Hepatocyte (in vitro differentiated cells): ENCODE measurements at regions not wholly inside any gene's neighbourhood (a gene's known extent, or its start where the extent isn't known, plus 50 kb on each side); places are given as distances from the start of the nearest gene placed in this dataset.

Experiments used
- DNase-seq: peaks from one replicate; pipeline ENCODE4 v3.0.0-alpha.2; 2016; ENCODE audit warnings: low spot score
- H2AFZ ChIP-seq: fragments of 200-600 bp; sonication (generic); 2 replicates; pipeline ENCODE4 v1.6.0; 2016; ENCODE audit warnings: antibody characterized with exemption, mild to moderate bottlenecking
- H3K27ac ChIP-seq: fragments of 200-600 bp; sonication (generic); 2 replicates; pipeline ENCODE4 v1.5.1; 2016; ENCODE audit warnings: mild to moderate bottlenecking
- H3K27me3 ChIP-seq: fragments of 200-600 bp; sonication (generic); 2 replicates; pipeline ENCODE4 v1.6.1; 2016
- H3K36me3 ChIP-seq: fragments of 200-600 bp; sonication (generic); replicated peaks from 2 replicates; pipeline ENCODE4 v1.5.1; 2016; ENCODE audit warnings: low read depth; ENCODE audit not compliant: insufficient read depth
- H3K4me1 ChIP-seq: fragments of 200-600 bp; sonication (generic); 2 replicates; pipeline ENCODE4 v1.5.1; 2016; ENCODE audit warnings: mild to moderate bottlenecking, moderate library complexity; ENCODE audit not compliant: insufficient read depth
- H3K4me2 ChIP-seq: fragments of 200-600 bp; sonication (generic); 2 replicates; pipeline ENCODE4 v1.6.0; 2016
- H3K4me3 ChIP-seq: fragments of 200-600 bp; sonication (generic); 2 replicates; pipeline ENCODE4 v1.5.1; 2016; ENCODE audit warnings: mild to moderate bottlenecking
- H3K79me2 ChIP-seq: fragments of 200-600 bp; sonication (generic); 2 replicates; pipeline ENCODE4 v1.6.0; 2017; ENCODE audit warnings: mild to moderate bottlenecking
- H3K9me2 ChIP-seq: fragments of 200-600 bp; sonication (generic); replicated peaks from 2 replicates; pipeline ENCODE4 v1.6.0; 2017; ENCODE audit warnings: mild to moderate bottlenecking; ENCODE audit not compliant: insufficient read depth
- H3K9me3 ChIP-seq: fragments of 200-600 bp; sonication (generic); 2 replicates; pipeline ENCODE4 v1.5.1; 2016; ENCODE audit warnings: low read depth, mild to moderate bottlenecking
- H4K20me1 ChIP-seq: fragments of 200-600 bp; sonication (generic); 2 replicates; pipeline ENCODE4 v1.6.0; 2016; ENCODE audit warnings: mild to moderate bottlenecking; ENCODE audit not compliant: insufficient read depth, poor library complexity, severe bottlenecking
- CTCF ChIP-seq: fragments of 200-600 bp; sonication (generic); IDR thresholded peaks from 2 replicates; pipeline ENCODE4 v1.5.1; 2016; ENCODE audit warnings: antibody characterized with exemption, mild to moderate bottlenecking; ENCODE audit not compliant: poor library complexity
- EZH2 ChIP-seq: fragments of 200-600 bp; sonication (generic); IDR thresholded peaks from 2 replicates; pipeline ENCODE4 v1.6.1; 2016; ENCODE audit warnings: antibody characterized with exemption, mild to moderate bottlenecking, borderline replicate concordance
- EZH2phosphoT487 ChIP-seq: fragments of 200-600 bp; sonication (generic); IDR thresholded peaks from one replicate; pipeline ENCODE4 v1.6.1; 2018; ENCODE audit warnings: antibody characterized with exemption, mild to moderate bottlenecking, low read depth, moderate library complexity; ENCODE audit not compliant: unreplicated experiment, severe bottlenecking
- WGBS: methylation state at CpG from one replicate; pipeline ENCODE4 v1.1.6; 2016; ENCODE audit warnings: low lambda C conversion rate; ENCODE audit errors: missing lambda C conversion rate; 5-methylcytosine and 5-hydroxymethylcytosine counted together

GRCh38 chr5:74356009-74356695 is 284.4 kb downstream of the ENC1 start:
- no peak overlapping the region for H2AFZ ChIP-seq
- DNase-seq = no peak
- no peaks in the 10 kb centered on the region for H3K27me3 ChIP-seq
- no peak overlapping the region for H3K4me2 ChIP-seq
- no peaks in the 10 kb centered on the region for H3K9me3 ChIP-seq
- H3K79me2 ChIP-seq = no peaks in the 10 kb centered on the region
- H3K4me3 ChIP-seq = no peak overlapping the region
- H3K9me2 ChIP-seq = no peaks in the 10 kb centered on the region
- H3K4me1 ChIP-seq = no peaks in the 10 kb centered on the region
- H3K36me3 ChIP-seq = no peaks in the 10 kb centered on the region
- H3K27ac ChIP-seq = no peak overlapping the region
- TF ChIP-seq EZH2phosphoT487 (no peak), CTCF (no peak), EZH2 (no peak)
- no peaks in the 10 kb centered on the region for H4K20me1 ChIP-seq
- WGBS = 68% methylated on average over 7 of the region's 7 CpGs

DNA sequence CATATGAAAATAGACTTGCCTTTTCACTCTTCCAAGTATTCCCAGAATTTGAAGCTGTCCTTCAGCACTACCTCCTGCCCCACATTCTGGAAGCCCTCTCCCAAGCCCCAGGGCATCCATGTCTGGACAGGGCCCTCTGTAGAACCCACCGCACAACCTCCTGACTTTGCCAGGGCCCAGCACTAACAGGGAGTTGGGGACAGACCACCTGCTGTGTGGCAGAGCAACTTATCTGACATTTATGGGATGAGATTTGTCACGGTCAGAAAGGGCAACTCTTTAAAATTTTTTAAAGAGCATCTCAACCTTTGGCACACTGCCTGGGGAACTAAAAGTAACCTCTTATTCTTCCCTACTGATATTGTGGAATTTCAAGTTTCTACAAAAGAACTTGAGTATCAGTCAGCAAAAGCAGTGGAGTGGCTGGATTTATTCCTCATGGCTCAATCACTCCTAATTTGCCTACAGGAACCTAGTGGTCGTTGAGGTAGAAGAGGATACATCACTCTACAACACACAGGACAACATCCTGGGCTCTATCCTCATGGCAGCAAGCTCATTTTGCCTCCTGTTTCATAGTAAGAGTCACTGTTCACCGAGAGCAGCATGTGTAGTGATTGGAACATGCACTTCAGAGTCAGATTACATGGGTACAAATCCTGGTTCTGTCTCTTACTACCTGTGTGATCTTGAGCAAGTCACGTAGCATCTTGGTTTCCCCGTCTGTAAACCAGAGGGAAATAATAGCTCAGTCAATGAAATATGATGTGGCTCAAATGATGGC is 285.3 kb downstream of the ENC1 start:
- no peaks in the 10 kb centered on the region for H3K36me3 ChIP-seq
- H3K79me2 ChIP-seq = no peaks in the 10 kb centered on the region
- 74% methylated on average over 6 of the region's 6 CpGs for WGBS
- no peak overlapping the region for H2AFZ ChIP-seq
- H3K4me2 ChIP-seq = no peak overlapping the region
- no peaks in the 10 kb centered on the region for H4K20me1 ChIP-seq
- no peak overlapping the region for H3K4me3 ChIP-seq
- no peaks in the 10 kb centered on the region for H3K9me2 ChIP-seq
- H3K9me3 ChIP-seq = no peaks in the 10 kb centered on the region
- no peaks in the 10 kb centered on the region for H3K4me1 ChIP-seq
- no peak for DNase-seq
- no peaks in the 10 kb centered on the region for H3K27me3 ChIP-seq
- no peak for TF ChIP-seq EZH2phosphoT487
- TF ChIP-seq EZH2 = no peak
- no peak for TF ChIP-seq CTCF
- H3K27ac ChIP-seq = no peak overlapping the region

GRCh38 chr5:74352256-74352655 is 288.3 kb downstream of the ENC1 start:
- DNase-seq = no peak
- H3K27me3 ChIP-seq = no peaks in the 10 kb centered on the region
- H3K27ac ChIP-seq = no peak overlapping the region
- H3K9me3 ChIP-seq = no peaks in the 10 kb centered on the region
- no peak overlapping the region for H2AFZ ChIP-seq
- H3K36me3 ChIP-seq = no peaks in the 10 kb centered on the region
- H3K4me1 ChIP-seq = no peaks in the 10 kb centered on the region
- no peak overlapping the region for H3K4me2 ChIP-seq
- TF ChIP-seq EZH2 = no peak
- no peak for TF ChIP-seq EZH2phosphoT487
- TF ChIP-seq CTCF = no peak
- WGBS = 85% methylated on average over 4 of the region's 4 CpGs
- no peaks in the 10 kb centered on the region for H3K79me2 ChIP-seq
- no peak overlapping the region for H3K4me3 ChIP-seq
- no peaks in the 10 kb centered on the region for H3K9me2 ChIP-seq
- H4K20me1 ChIP-seq = no peaks in the 10 kb centered on the region
